ENCODE measurements at regions not wholly inside any gene's neighbourhood (a gene's known extent, or its start where the extent isn't known, plus 50 kb on each side); places are given as distances from the start of the nearest gene placed in this dataset.

GRCh38 chr2:223306371-223306770 lies 254.4 kb downstream of the KCNE4 start:
- peak; percentile 62 for TF ChIP-seq CTCF (IDR thresholded peaks at IDR 0.05; ENCODE audit: control insufficient read depth, insufficient read depth, low read depth, low read length, missing control alignments)
- no peak overlapping the region for H3K4me3 ChIP-seq (ENCODE audit: control insufficient read depth, low read depth, low read length)
- no peak for DNase-seq (ENCODE audit: low read depth)

GRCh38 chr2:223311889-223312680 lies 260.1 kb downstream of the KCNE4 start:
- no peak for TF ChIP-seq CTCF (IDR thresholded peaks at IDR 0.05; ENCODE audit: control insufficient read depth, insufficient read depth, low read depth, low read length, missing control alignments)
- no peak for DNase-seq (ENCODE audit: low read depth)
- H3K4me3 ChIP-seq (ENCODE audit: control insufficient read depth, low read depth, low read length), result no peak overlapping the region

- no peak for DNase-seq (ENCODE audit: low read depth)
- no peak for TF ChIP-seq CTCF (IDR thresholded peaks at IDR 0.05; ENCODE audit: control insufficient read depth, insufficient read depth, low read depth, low read length, missing control alignments)
- no peak overlapping the region for H3K4me3 ChIP-seq (ENCODE audit: control insufficient read depth, low read depth, low read length)
Observed at GRCh38 chr2:223313101-223313500, 261.1 kb downstream of the KCNE4 start.

- no peak for DNase-seq (ENCODE audit: low read depth)
- no peak for TF ChIP-seq CTCF (IDR thresholded peaks at IDR 0.05; ENCODE audit: control insufficient read depth, insufficient read depth, low read depth, low read length, missing control alignments)
- no peak overlapping the region for H3K4me3 ChIP-seq (ENCODE audit: control insufficient read depth, low read depth, low read length)
Observed at GRCh38 chr2:223314811-223315210, 262.8 kb downstream of the KCNE4 start.

- H3K4me3 ChIP-seq (ENCODE audit: control insufficient read depth, low read depth, low read length), result no peak overlapping the region
- no peak for TF ChIP-seq CTCF (IDR thresholded peaks at IDR 0.05; ENCODE audit: control insufficient read depth, insufficient read depth, low read depth, low read length, missing control alignments)
- DNase-seq (ENCODE audit: low read depth), result no peak
Observed at GRCh38 chr2:223315813-223316212, 263.8 kb downstream of the KCNE4 start.

GRCh38 chr2:223316342-223316741 lies 264.4 kb downstream of the KCNE4 start:
- DNase-seq (ENCODE audit: low read depth), result no peak
- no peak for TF ChIP-seq CTCF (IDR thresholded peaks at IDR 0.05; ENCODE audit: control insufficient read depth, insufficient read depth, low read depth, low read length, missing control alignments)

More at GRCh38 chr2:223316342-223316741, 264.4 kb downstream of the KCNE4 start:
- H3K4me3 ChIP-seq (ENCODE audit: control insufficient read depth, low read depth, low read length), result no peak overlapping the region

Measured in AG09309 (cell line).